ENCODE measurements at regions not wholly inside any gene's neighbourhood (a gene's known extent, or its start where the extent isn't known, plus 50 kb on each side); places are given as distances from the start of the nearest gene placed in this dataset.

DNA sequence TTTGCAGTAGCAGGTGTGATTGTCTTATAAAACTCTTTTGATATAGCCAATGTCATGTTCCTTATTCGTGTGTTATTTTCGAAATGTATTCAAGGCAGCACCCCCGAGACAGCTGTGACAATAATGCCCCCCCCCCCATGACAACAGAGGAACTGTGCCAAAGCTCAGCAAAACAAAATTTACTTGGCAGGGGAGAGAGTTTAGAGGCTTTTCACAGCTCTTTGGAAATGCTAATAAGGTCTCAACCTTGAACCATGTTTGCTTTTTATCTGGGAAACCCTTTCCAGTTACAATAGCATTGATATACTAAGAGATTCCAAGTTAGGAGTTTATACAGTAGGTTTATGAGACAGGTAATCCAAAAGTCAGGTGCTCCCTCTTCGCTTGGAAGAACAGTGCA, 56.4 kb upstream of the USP44 start:
- no peak overlapping the region for H3K27ac ChIP-seq
- no peak for DNase-seq (ENCODE audit: low read depth in 1 of 2, low spot score in 2 of 2)
- no peaks in the 10 kb centered on the region for H3K27me3 ChIP-seq (replicated peaks)
- H3K9me3 ChIP-seq (replicated peaks): no peaks in the 10 kb centered on the region
- peaks cover 38% of the 10 kb centered on the region for H3K4me1 ChIP-seq (replicated peaks)
- no peaks in the 10 kb centered on the region for H3K36me3 ChIP-seq
- no peak overlapping the region for H3K4me3 ChIP-seq

DNA sequence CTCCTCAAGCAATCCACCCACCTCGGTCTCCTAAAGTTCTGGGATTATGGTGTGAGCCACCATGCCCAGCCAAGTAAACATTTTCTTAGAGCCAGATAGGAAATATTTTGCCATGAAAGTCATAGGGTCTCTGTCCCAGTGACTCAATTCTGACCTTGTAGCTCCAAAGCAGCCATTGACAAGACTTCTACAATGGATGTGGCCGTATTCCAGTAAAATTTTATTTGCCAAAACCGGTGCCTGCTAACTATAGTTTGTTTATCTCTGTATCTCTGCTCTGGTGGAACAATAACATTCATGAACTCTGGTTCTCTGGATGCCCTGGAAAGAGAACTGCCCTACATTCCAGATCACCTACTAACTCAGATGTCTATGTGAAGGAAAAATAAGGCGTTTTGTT, 54.6 kb upstream of the USP44 start:
- H3K27ac ChIP-seq: peak overlapping the region; percentile 49
- no peaks in the 10 kb centered on the region for H3K27me3 ChIP-seq (replicated peaks)
- H3K4me1 ChIP-seq (replicated peaks): peaks cover 54% of the 10 kb centered on the region
- DNase-seq (ENCODE audit: low read depth in 1 of 2, low spot score in 2 of 2): peak; percentile 58 to 86
- no peak overlapping the region for H3K4me3 ChIP-seq
- no peaks in the 10 kb centered on the region for H3K36me3 ChIP-seq
- no peaks in the 10 kb centered on the region for H3K9me3 ChIP-seq (replicated peaks)

DNA sequence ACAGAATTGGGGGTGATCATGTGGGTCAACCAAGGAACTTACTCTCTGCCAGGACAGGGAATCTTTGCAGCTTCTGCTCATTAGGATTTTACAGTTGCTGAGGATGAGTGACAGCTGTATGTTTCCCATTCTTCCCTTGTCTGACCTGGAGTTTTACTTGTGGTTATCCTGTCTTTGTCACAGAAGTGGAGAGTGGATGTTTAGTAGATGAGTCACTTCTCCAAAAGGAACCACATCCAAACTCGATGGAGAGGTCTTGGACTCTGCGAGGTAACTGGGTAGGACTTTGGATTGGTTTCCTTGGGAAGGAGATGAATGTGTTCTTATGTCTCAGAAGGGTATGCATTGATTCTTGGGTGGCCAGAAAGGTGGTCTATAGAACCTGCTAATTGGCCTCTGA, 53.8 kb upstream of the USP44 start:
- H3K36me3 ChIP-seq: no peaks in the 10 kb centered on the region
- H3K4me1 ChIP-seq (replicated peaks): peaks cover 54% of the 10 kb centered on the region
- no peaks in the 10 kb centered on the region for H3K27me3 ChIP-seq (replicated peaks)
- H3K4me3 ChIP-seq: no peak overlapping the region
- H3K9me3 ChIP-seq (replicated peaks): no peaks in the 10 kb centered on the region
- DNase-seq (ENCODE audit: low read depth in 1 of 2, low spot score in 2 of 2): peak; percentile 51 to 81
- peak overlapping the region; percentile 49 for H3K27ac ChIP-seq

DNA sequence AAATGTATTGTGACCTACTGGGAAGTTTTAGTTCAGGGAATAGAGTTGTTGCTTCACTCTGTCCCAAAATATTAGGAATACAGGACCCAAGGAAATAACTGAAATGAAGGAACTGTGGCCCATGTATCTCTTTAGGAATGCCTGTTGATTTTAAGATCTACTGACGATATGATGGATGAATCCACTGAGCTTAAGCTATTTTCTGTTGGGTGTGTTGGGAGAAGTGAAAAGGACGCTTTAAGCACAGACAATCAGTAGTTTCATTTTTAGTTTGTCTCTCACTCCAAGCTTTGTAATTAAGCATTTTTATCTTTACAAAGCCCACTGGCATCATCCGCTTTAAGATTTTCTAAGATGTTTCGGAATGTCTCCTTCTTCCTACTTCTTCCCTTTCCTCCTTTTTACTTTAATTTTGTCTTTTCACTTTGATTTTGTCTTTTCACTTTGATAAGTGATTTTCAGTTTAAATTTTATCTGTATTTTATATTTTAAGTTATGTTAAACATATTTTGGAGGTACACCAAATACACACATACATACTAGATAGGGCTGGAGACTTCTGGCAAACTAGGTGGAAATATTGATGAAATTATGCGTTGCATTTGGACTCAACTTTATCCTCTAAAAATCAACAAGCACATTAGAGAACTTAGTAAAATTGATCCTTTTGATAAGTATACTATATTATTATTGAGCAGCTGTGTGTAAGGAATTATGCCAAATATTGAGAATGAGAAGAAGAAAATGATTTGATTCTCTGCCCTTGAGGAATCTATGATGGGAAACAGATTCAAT, 52.3 kb upstream of the USP44 start:
- H3K4me3 ChIP-seq: no peak overlapping the region
- H3K27me3 ChIP-seq (replicated peaks): no peaks in the 10 kb centered on the region
- H3K9me3 ChIP-seq (replicated peaks): no peaks in the 10 kb centered on the region
- no peak overlapping the region for H3K27ac ChIP-seq
- peaks cover 45% of the 10 kb centered on the region for H3K4me1 ChIP-seq (replicated peaks)
- no peak for DNase-seq (ENCODE audit: low read depth in 1 of 2, low spot score in 2 of 2)
- H3K36me3 ChIP-seq: no peaks in the 10 kb centered on the region

DNA sequence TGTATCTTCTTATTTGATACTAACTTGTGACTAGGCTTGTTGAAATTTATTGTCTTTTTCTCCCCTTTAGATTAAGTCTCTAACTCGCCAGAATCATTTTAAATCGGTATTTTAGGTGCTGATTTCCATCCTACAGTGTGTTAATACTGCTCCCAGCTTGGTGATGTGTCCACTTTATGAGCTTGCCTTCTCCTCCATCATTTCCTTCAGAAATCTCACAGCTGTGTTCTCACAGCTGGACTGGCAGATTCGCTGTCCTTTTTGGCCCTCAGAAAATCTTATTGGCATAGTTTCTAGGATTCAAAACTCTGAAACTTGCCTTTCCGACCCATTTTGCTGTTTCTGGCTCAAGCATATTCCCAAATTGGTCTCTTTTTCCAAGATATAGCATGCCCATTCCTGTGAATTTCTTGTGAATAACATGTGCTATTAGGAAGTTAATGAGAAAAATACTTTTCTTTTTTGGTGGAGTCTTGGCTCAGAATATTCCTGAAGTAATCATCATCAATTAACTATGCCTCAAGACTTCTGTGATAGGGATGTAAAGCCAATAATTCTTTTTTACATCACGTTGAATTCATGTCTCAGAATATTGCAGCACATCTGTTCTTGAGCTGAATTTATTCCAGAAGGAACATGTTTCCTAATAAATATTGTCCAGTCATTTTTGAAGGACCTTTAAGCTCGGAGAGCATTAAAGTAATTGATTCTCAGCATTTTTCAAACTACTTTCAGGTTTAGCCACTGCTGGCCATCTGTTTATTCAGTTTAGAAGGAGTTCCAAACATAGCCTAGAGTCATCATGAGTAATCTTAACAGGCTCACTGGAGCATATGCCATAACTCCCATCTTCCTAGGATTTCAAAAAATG, 50.0 kb upstream of the USP44 start:
- H3K4me1 ChIP-seq (replicated peaks): peaks cover 36% of the 10 kb centered on the region
- no peaks in the 10 kb centered on the region for H3K36me3 ChIP-seq
- peak overlapping the region; percentile 43 for H3K27ac ChIP-seq
- H3K27me3 ChIP-seq (replicated peaks): no peaks in the 10 kb centered on the region
- no peak overlapping the region for H3K4me3 ChIP-seq
- DNase-seq (ENCODE audit: low read depth in 1 of 2, low spot score in 2 of 2): no peak
- H3K9me3 ChIP-seq (replicated peaks): no peaks in the 10 kb centered on the region

All from SJSA1 (cell line).